ENCODE measurements at regions not wholly inside any gene's neighbourhood (a gene's known extent, or its start where the extent isn't known, plus 50 kb on each side); places are given as distances from the start of the nearest gene placed in this dataset.

DNA sequence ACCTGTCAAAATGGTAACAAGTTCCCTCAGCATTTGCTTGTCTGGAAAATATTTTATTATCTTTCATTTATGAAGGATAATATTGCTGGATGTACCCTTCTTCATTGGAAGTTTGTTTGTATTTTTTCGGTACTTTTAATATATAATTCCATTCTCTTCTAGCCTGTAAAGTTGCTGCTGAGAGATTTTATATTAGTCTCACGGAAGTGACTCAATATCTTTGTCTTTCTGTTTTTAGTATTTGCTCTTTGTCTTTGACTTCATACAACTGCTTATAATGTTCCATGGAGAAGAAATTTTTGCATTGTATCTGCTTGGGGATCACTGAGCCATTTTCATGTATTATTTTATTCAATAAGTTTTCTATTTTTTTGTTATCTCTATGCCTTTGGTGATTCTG lies 1777.5 kb downstream of the BRINP3 start:
- Histone ChIP-seq H3K9me3 (no peaks in the 10 kb centered on the region), H3K27me3 (no peaks in the 10 kb centered on the region), H3K4me1 (no peaks in the 10 kb centered on the region), H3K36me3 (replicated peaks in 1 of 2; ENCODE audit: insufficient read depth in 1 of 2, low read depth in 2 of 2) (no peaks in the 10 kb centered on the region), H3K4me3 (no peak overlapping the region), H3K27ac (no peak overlapping the region)
- DNase-seq (no peak), ATAC-seq (no peak)
- 69% methylated on average over 2 of the region's 2 CpGs for WGBS, 2 donors
- intact Hi-C loops (cut with DNase I) = no loop called here
- TF ChIP-seq, protein P1, sequence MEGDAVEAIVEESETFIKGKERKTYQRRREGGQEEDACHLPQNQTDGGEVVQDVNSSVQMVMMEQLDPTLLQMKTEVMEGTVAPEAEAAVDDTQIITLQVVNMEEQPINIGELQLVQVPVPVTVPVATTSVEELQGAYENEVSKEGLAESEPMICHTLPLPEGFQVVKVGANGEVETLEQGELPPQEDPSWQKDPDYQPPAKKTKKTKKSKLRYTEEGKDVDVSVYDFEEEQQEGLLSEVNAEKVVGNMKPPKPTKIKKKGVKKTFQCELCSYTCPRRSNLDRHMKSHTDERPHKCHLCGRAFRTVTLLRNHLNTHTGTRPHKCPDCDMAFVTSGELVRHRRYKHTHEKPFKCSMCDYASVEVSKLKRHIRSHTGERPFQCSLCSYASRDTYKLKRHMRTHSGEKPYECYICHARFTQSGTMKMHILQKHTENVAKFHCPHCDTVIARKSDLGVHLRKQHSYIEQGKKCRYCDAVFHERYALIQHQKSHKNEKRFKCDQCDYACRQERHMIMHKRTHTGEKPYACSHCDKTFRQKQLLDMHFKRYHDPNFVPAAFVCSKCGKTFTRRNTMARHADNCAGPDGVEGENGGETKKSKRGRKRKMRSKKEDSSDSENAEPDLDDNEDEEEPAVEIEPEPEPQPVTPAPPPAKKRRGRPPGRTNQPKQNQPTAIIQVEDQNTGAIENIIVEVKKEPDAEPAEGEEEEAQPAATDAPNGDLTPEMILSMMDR (IDR thresholded peaks at IDR 0.05) = no peak
- no peak for TF ChIP-seq POLR2A (IDR thresholded peaks at IDR 0.05)

DNA sequence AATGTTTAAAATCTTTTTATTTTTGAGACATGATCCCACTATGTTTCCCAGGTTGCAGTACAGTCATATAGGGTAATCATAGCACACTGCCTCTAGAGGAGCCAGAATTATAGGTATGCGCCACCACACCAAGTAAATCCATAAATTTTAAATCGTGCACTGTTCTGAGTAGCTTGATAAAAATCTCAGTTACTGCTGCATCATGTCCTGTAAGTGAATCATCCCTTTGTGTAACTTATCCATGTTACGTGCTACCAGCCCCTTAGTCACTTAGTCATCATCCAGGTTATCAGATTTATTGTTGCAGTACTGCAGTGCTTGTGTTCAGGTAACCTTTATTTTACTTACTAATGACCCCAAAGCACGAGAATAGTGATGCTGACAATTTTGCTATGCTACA lies 1770.9 kb downstream of the BRINP3 start:
- intact Hi-C loops (cut with DNase I) = no loop called here
- TF ChIP-seq, protein P1 (IDR thresholded peaks at IDR 0.05) = no peak
- no peak for TF ChIP-seq POLR2A (IDR thresholded peaks at IDR 0.05)
- H3K9me3 ChIP-seq = no peaks in the 10 kb centered on the region
- DNase-seq (no peak), ATAC-seq (no peak)
- WGBS, 2 donors = 51 to 53% methylated on average over 4 of the region's 4 CpGs
- H3K36me3 ChIP-seq (replicated peaks in 1 of 2; ENCODE audit: insufficient read depth in 1 of 2, low read depth in 2 of 2) = no peaks in the 10 kb centered on the region
- no peak overlapping the region for H3K27ac ChIP-seq
- H3K4me1 ChIP-seq = no peaks in the 10 kb centered on the region
- no peak overlapping the region for H3K4me3 ChIP-seq
- H3K27me3 ChIP-seq = no peaks in the 10 kb centered on the region

DNA sequence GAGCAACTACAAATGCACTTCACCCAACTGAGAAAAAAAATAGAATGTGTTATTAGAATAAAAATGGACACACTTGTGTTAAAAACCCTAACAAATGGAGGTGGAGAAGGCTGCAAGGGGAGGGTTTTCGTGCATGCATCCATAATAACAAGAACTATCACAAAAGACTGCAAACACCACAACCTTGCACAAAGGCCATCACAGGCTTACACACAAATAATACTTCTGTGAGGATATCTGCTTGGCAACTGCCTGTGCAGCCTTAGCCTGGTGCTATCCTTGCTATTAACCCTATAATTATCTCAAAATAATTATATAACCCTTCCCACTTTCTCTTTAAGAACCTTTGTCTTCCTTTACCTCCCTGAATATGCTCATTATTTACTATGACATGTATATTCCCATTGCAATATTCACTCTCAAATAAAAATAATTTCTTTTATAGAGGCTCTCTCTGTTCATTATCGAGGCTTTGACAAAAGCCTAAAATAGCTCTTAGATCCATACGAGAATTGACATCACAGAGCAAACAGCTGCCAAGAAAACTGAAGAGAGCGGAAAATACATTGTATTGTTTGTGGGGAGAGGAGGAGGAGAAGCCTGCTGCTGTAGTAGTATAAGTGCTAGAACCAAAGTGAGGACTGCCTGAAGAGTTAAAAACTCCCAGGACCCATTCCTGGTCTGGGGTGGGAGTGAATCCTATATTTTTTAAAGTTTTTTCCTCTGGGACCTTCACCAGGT lies 1768.7 kb downstream of the BRINP3 start:
- Histone ChIP-seq H3K9me3 (no peaks in the 10 kb centered on the region), H3K4me3 (no peak overlapping the region), H3K27me3 (no peaks in the 10 kb centered on the region), H3K4me1 (no peaks in the 10 kb centered on the region), H3K36me3 (replicated peaks in 1 of 2; ENCODE audit: insufficient read depth in 1 of 2, low read depth in 2 of 2) (no peaks in the 10 kb centered on the region), H3K27ac (no peak overlapping the region)
- TF ChIP-seq, protein P1 (IDR thresholded peaks at IDR 0.05) = no peak
- TF ChIP-seq POLR2A (IDR thresholded peaks at IDR 0.05) = no peak
- DNase-seq = no peak
- WGBS, 2 donors = 55 to 58% methylated on average over 4 of the region's 4 CpGs
- no peak for ATAC-seq
- intact Hi-C loops (cut with DNase I) = no loop called here

DNA sequence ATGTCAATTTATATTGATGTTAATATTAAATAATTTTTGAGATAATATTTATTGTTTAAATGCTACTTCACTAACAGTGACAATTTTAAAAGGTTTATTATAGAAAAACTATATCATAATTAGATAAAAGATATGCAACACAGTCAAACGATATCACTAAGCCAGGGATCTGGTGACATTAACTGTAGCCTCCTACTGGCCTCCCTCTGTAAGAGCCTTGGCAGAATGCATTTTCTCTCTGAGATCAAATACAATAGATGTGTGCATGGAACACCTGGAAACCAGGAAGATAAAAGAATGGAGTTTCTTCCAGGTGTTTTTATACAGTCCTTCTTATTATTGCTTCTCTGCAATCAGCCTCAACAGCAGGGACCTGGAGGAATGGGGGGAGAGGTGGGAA lies 1762.1 kb downstream of the BRINP3 start:
- intact Hi-C loops (cut with DNase I) = no loop called here

More for the DNA sequence above, 1762.1 kb downstream of the BRINP3 start:
- H3K27me3 ChIP-seq = no peaks in the 10 kb centered on the region
- TF ChIP-seq POLR2A (IDR thresholded peaks at IDR 0.05) = no peak
- TF ChIP-seq, protein P1 (IDR thresholded peaks at IDR 0.05) = no peak
- no peaks in the 10 kb centered on the region for H3K9me3 ChIP-seq
- no peak overlapping the region for H3K27ac ChIP-seq
- no peaks in the 10 kb centered on the region for H3K4me1 ChIP-seq
- no peak overlapping the region for H3K4me3 ChIP-seq
- WGBS, 2 donors = 38 to 44% methylated on average over 1 of the region's 1 CpG
- DNase-seq (no peak), ATAC-seq (no peak)
- no peaks in the 10 kb centered on the region for H3K36me3 ChIP-seq (replicated peaks in 1 of 2; ENCODE audit: insufficient read depth in 1 of 2, low read depth in 2 of 2)

Data from body of pancreas (tissue), 4 donors.